K562 (cell line): ENCODE measurements at regions not wholly inside any gene's neighbourhood (a gene's known extent, or its start where the extent isn't known, plus 50 kb on each side); places are given as distances from the start of the nearest gene placed in this dataset.

Experiments used
- CTCF ChIP-seq, 3 experiments: IDR thresholded peaks in 2 of 3; conservative IDR thresholded peaks in 1 of 3; 2 replicates each; pipeline ENCODE4 v1.5.1; 2011 to 2012; ENCODE audit warnings: low read length in 3 of 3, mild to moderate bottlenecking in 3 of 3, control low read depth in 2 of 3, improper control_type of control experiment in 1 of 3, inconsistent platforms in 1 of 3, low read depth in 1 of 3, mixed read lengths in 1 of 3, moderate library complexity in 1 of 3; ENCODE audit not compliant: insufficient read depth in 2 of 3
- KDM1A ChIP-seq, 2 experiments: fragments of 450-650 bp; IDR thresholded peaks; 2 replicates each; pipeline ENCODE4 v1.6.1; 2016; ENCODE audit warnings: mild to moderate bottlenecking in 2 of 2
- NFE2 ChIP-seq: IDR thresholded peaks from 2 replicates; pipeline ENCODE4 v1.6.1; 2014; ENCODE audit warnings: antibody characterized with exemption, low read depth
- POLR2A ChIP-seq: fragments of 450-650 bp; conservative IDR thresholded peaks from 2 replicates; pipeline ENCODE4 v1.6.1; 2016
- RERE ChIP-seq: sonication (generic); formaldehyde crosslinking; IDR thresholded peaks from 2 replicates; pipeline ENCODE4 v1.8.0; 2023; ENCODE audit warnings: missing genetic modification reagents, mild to moderate bottlenecking, borderline replicate concordance
- REST ChIP-seq, 2 experiments: fragments of 450-650 bp; formaldehyde crosslinking in 1 of 2; IDR thresholded peaks; 2 replicates each; pipeline versions ENCODE4 v1.4.0 to v1.6.1; 2014 to 2020; ENCODE audit warnings: mild to moderate bottlenecking in 2 of 2, borderline replicate concordance in 1 of 2, low read depth in 1 of 2
- SMARCB1 ChIP-seq: IDR thresholded peaks from 2 replicates; pipeline ENCODE4 v1.6.1; 2011; ENCODE audit warnings: improper control_type of control experiment, low read depth; ENCODE audit not compliant: insufficient read length
- TAF1 ChIP-seq: IDR thresholded peaks from 2 replicates; pipeline ENCODE4 v1.6.1; 2011; ENCODE audit warnings: mild to moderate bottlenecking, low read length, moderate library complexity; ENCODE audit not compliant: insufficient read depth, control insufficient read depth, severe bottlenecking; ENCODE audit errors: extremely low read depth
- ZBTB8A ChIP-seq: fragments of 450-650 bp; IDR thresholded peaks from 2 replicates; pipeline ENCODE4 v1.6.1; 2018; ENCODE audit warnings: mild to moderate bottlenecking, moderate library complexity; ENCODE audit not compliant: partially characterized antibody
- ZNF263 ChIP-seq: sonication (generic); formaldehyde crosslinking; IDR thresholded peaks from 2 replicates; pipeline ENCODE4 v1.8.0; 2022; ENCODE audit warnings: mild to moderate bottlenecking, missing genetic modification reagents, borderline replicate concordance
- ZZZ3 ChIP-seq: fragments of 450-650 bp; IDR thresholded peaks from 2 replicates; pipeline ENCODE4 v1.6.1; 2016; ENCODE audit warnings: antibody characterized with exemption, mild to moderate bottlenecking, moderate library complexity

- TF ChIP-seq CTCF (IDR thresholded peaks at IDR 0.05 in 2 of 3, conservative IDR thresholded peaks at IDR 0.05 in 1 of 3; ENCODE audit: insufficient read depth in 2 of 3, low read depth in 1 of 3, low read length in 3 of 3) (no peak), TAF1 (no peak), KDM1A (IDR thresholded peaks at IDR 0.05) (no peak), ZZZ3 (no peak), SMARCB1 (no peak), RERE (CRISPR knock-in tag) (no peak), REST (IDR thresholded peaks at IDR 0.05; ENCODE audit: borderline replicate concordance) (no peak), REST (CRISPR knock-in tag; IDR thresholded peaks at IDR 0.05; ENCODE audit: low read depth) (no peak), ZNF263 (CRISPR knock-in tag) (no peak), POLR2A (no peak), NFE2 (no peak), ZBTB8A (no peak)
These were observed 1692.9 kb upstream of the SLC10A2 start for GRCh38 chr13:104759069-104759468.
